ENCODE measurements at regions not wholly inside any gene's neighbourhood (a gene's known extent, or its start where the extent isn't known, plus 50 kb on each side); places are given as distances from the start of the nearest gene placed in this dataset.

DNA sequence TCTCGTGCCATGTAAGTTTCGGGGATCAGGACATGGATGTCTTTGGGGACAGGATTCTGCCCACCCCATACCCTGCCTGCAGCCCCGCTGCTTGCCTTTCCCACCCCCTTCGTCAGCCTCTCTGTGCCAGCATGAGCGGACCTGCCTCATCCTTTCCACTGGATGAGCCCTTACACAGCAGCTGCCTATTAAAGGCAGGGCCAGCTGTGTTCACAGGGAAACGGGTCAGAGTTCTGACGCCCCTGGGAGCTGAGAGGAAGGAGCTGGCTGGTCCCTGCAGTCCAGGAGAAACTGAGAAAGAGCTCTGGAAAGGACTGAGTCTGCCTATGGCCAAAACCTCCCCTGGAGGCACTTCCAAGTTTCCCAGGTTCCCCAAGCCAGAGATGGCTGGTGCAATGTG, 83.5 kb upstream of the NCOR2 start:
- Histone ChIP-seq H3K36me3 (ENCODE audit: control insufficient read depth in 2 of 2, insufficient read depth in 2 of 2, low read length in 1 of 2) (no peaks in the 10 kb centered on the region), H3K27me3 (replicated peaks in 1 of 2; ENCODE audit: control insufficient read depth in 2 of 2, insufficient read depth in 2 of 2, low read length in 1 of 2) (peaks cover 0 to 2% of the 10 kb centered on the region in 2 experiments; a peak in 2 of 4 replicates), H3K4me1 (ENCODE audit: control insufficient read depth, insufficient read depth, low read length) (peaks cover 4% of the 10 kb centered on the region; the same call in 1 of the 2 replicates), H2AFZ (ENCODE audit: control insufficient read depth, low read depth, low read length) (no peak overlapping the region), H3K9me3 (replicated peaks; ENCODE audit: control insufficient read depth, insufficient read depth, low read length) (peaks cover 7% of the 10 kb centered on the region; the same call in 2 of the 3 replicates), H3K9ac (ENCODE audit: control insufficient read depth, insufficient read depth, low read length) (no peak overlapping the region), H3K4me3 (no peak overlapping the region), H4K20me1 (ENCODE audit: control insufficient read depth, insufficient read depth) (no peaks in the 10 kb centered on the region), H3K4me2 (ENCODE audit: control insufficient read depth, insufficient read depth) (no peak overlapping the region), H3K79me2 (ENCODE audit: control insufficient read depth, insufficient read depth, low read length) (no peaks in the 10 kb centered on the region), H3K27ac (ENCODE audit: control insufficient read depth, insufficient read depth) (no peak overlapping the region)
- ATAC-seq = no peak
- 35% methylated on average over 7 of the region's 7 CpGs for WGBS (ENCODE audit: insufficient coverage, insufficient replicate concordance, low lambda C conversion rate, missing lambda C conversion rate)
- intact Hi-C loops (cut with micrococcal nuclease; ENCODE audit: unreplicated experiment) = no loop called here
- BruUV-seq (replicated peaks) = no TSS peak
- in situ Hi-C loops (cut with MboI) = no loop called here
- ChIA-PET CTCF (interaction anchor here (1.4 kb wide), 1 partner anchor 17 kb away, joined by 3 read pairs; no protein-coding TSS in a partner anchor), SMC1A (ENCODE audit: uncharacterized antibody, unreplicated experiment) (no interaction called here), POLR2A (no interaction called here), RAD21 (ENCODE audit: unreplicated experiment) (no interaction called here)
- no peak for FAIRE-seq
- TF ChIP-seq HCFC1 (IDR thresholded peaks at IDR 0.05; ENCODE audit: low read length) (no peak), RFX5 (IDR thresholded peaks at IDR 0.05; ENCODE audit: low read depth, low read length) (no peak), CEBPB (IDR thresholded peaks at IDR 0.05; ENCODE audit: borderline replicate concordance in 1 of 2, low read depth in 2 of 2, low read length in 2 of 2) (no peak), CHD2 (IDR thresholded peaks at IDR 0.05; ENCODE audit: borderline replicate concordance, low read depth, low read length) (no peak)
- DNase-seq (ENCODE audit: low read depth, low spot score) = no peak

DNA sequence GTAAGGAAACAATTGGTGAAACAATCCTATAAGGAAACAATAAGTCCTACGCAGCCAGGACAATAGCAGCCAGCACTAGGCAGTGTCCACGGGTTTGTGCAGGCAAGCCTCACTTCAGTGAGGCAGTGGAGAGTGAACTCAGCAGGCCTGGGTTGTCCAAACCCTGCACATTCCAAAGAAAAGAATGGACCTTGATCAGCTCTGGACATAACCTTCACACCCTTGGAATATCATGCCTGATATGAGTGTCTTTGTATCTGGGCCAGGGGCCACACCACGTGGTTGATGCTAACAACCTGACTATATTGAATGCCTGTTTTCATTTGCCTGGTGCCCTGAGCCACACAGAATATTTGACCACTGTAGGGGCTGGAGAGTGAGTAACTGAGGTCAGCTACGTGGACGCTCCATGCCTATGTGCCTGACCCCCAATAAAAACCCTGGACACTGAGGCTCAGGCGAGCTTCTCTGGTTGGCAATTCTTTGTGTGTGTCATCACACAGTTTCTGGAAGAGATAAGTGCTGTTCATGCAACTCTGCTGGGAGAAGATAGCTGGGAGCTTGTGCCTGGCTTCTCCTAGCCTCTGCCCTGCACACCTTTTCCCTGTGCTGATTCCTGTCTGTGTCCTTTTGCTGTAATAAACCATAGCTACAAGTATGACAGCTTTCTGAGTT, 81.4 kb upstream of the NCOR2 start:
- H3K9me3 ChIP-seq (replicated peaks; ENCODE audit: control insufficient read depth, insufficient read depth, low read length) = peaks cover 7% of the 10 kb centered on the region; the same call in 2 of the 3 replicates
- H3K36me3 ChIP-seq (ENCODE audit: control insufficient read depth in 2 of 2, insufficient read depth in 2 of 2, low read length in 1 of 2) = no peaks in the 10 kb centered on the region
- TF ChIP-seq ZNF622 (IDR thresholded peaks at IDR 0.05) (no peak), CHD1 (IDR thresholded peaks at IDR 0.05; ENCODE audit: low read depth, low read length) (no peak)
- FAIRE-seq = no peak
- H2AFZ ChIP-seq (ENCODE audit: control insufficient read depth, low read depth, low read length) = no peak overlapping the region
- H3K79me2 ChIP-seq (ENCODE audit: control insufficient read depth, insufficient read depth, low read length) = no peaks in the 10 kb centered on the region
- intact Hi-C loops (cut with micrococcal nuclease; ENCODE audit: unreplicated experiment) = no loop called here
- H3K4me3 ChIP-seq = no peak overlapping the region
- 34% methylated on average over 6 of the region's 6 CpGs for WGBS (ENCODE audit: insufficient coverage, insufficient replicate concordance, low lambda C conversion rate, missing lambda C conversion rate)
- no peak for ATAC-seq
- no peak overlapping the region for H3K9ac ChIP-seq (ENCODE audit: control insufficient read depth, insufficient read depth, low read length)
- H3K27ac ChIP-seq (ENCODE audit: control insufficient read depth, insufficient read depth) = no peak overlapping the region
- DNase-seq (ENCODE audit: low read depth, low spot score) = no peak
- in situ Hi-C loops (cut with MboI) = no loop called here
- H3K27me3 ChIP-seq (replicated peaks in 1 of 2; ENCODE audit: control insufficient read depth in 2 of 2, insufficient read depth in 2 of 2, low read length in 1 of 2) = peaks cover 0 to 2% of the 10 kb centered on the region in 2 experiments; a peak in 2 of 4 replicates
- no peak overlapping the region for H3K4me2 ChIP-seq (ENCODE audit: control insufficient read depth, insufficient read depth)
- SMC1A ChIA-PET (ENCODE audit: uncharacterized antibody, unreplicated experiment) = interaction anchor here (1.7 kb wide), 1 partner anchor 36 kb away, joined by 3 read pairs; no protein-coding TSS in a partner anchor
- RAD21 ChIA-PET (ENCODE audit: unreplicated experiment) = no interaction called here
- POLR2A ChIA-PET = no interaction called here
- BruUV-seq (replicated peaks) = no TSS peak
- CTCF ChIA-PET = no interaction called here
- peaks cover 4% of the 10 kb centered on the region; the same call in 1 of the 2 replicates for H3K4me1 ChIP-seq (ENCODE audit: control insufficient read depth, insufficient read depth, low read length)
- H4K20me1 ChIP-seq (ENCODE audit: control insufficient read depth, insufficient read depth) = no peaks in the 10 kb centered on the region
